ENCODE measurements at regions not wholly inside any gene's neighbourhood (a gene's known extent, or its start where the extent isn't known, plus 50 kb on each side); places are given as distances from the start of the nearest gene placed in this dataset.

- TF ChIP-seq CTCF (IDR thresholded peaks at IDR 0.05) (no peak), POLR2A (IDR thresholded peaks at IDR 0.05) (no peak), EP300 (IDR thresholded peaks at IDR 0.05) (no peak)
These were observed 153.6 kb downstream of the KATNIP start for GRCh38 chr16:27703545-27703944.
